GM12873 (cell line): ENCODE measurements at regions not wholly inside any gene's neighbourhood (a gene's known extent, or its start where the extent isn't known, plus 50 kb on each side); places are given as distances from the start of the nearest gene placed in this dataset.

Experiments
- CTCF ChIP-seq: IDR thresholded peaks from 2 replicates; pipeline ENCODE4 v1.5.1; 2012; ENCODE audit warnings: low read depth, mild to moderate bottlenecking, moderate library complexity, low read length, control low read depth; ENCODE audit not compliant: insufficient read depth; ENCODE audit errors: missing control alignments

GRCh38 chr11:15871904-15872626, 484.3 kb downstream of the SOX6 start:
- TF ChIP-seq CTCF: no peak

GRCh38 chr11:15873501-15873900, 482.8 kb downstream of the SOX6 start:
- TF ChIP-seq CTCF: no peak

GRCh38 chr11:15874704-15875103, 481.6 kb downstream of the SOX6 start:
- TF ChIP-seq CTCF: no peak

GRCh38 chr11:15875393-15875792, 481.0 kb downstream of the SOX6 start:
- no peak for TF ChIP-seq CTCF

- TF ChIP-seq CTCF: no peak
Observed at GRCh38 chr11:15875943-15876342, 480.4 kb downstream of the SOX6 start.

GRCh38 chr11:15878756-15879155, 477.6 kb downstream of the SOX6 start:
- no peak for TF ChIP-seq CTCF

GRCh38 chr11:15880291-15880690, 476.1 kb downstream of the SOX6 start:
- TF ChIP-seq CTCF: no peak
